Common myeloid progenitor, CD34-positive (primary cell): ENCODE measurements at regions not wholly inside any gene's neighbourhood (a gene's known extent, or its start where the extent isn't known, plus 50 kb on each side); places are given as distances from the start of the nearest gene placed in this dataset.

Experiments used
- CTCF ChIA-PET: fragments of 350-600 bp; sonication (Branson Sonifier 250); formaldehyde crosslinking; loops from one replicate; lab custom pipeline; 2021; ENCODE audit warnings: antibody characterized with exemption; lab: Charles Lee
- POLR2A ChIA-PET: fragments of 350-600 bp; sonication (Branson Sonifier 250); formaldehyde crosslinking; loops from one replicate; lab custom pipeline; 2021; ENCODE audit warnings: antibody characterized with exemption; lab: Charles Lee
- DNase-seq, 3 donors: peaks; one replicate each; pipeline versions ENCODE4 v3.0.0 to v3.0.0-alpha.2; 2013
- H3K27ac ChIP-seq, 2 experiments: 1 replicate in 1 of 2; 2 replicates in 1 of 2; pipeline ENCODE4 v1.7.0; 2013; ENCODE audit warnings: inconsistent platforms in 2 of 2, low read length in 2 of 2, mild to moderate bottlenecking in 2 of 2, low read depth in 1 of 2, moderate library complexity in 1 of 2; ENCODE audit not compliant: severe bottlenecking in 2 of 2, insufficient read depth in 1 of 2, poor library complexity in 1 of 2
- H3K27me3 ChIP-seq, 5 experiments: replicated peaks in 2 of 5; 1 replicate in 3 of 5; 2 replicates in 2 of 5; pipeline versions ENCODE4 v1.6.1 to v1.7.0; 2013; ENCODE audit warnings: low read length in 4 of 5, mild to moderate bottlenecking in 2 of 5, moderate library complexity in 2 of 5, inconsistent platforms in 1 of 5; ENCODE audit not compliant: insufficient read depth in 5 of 5, control insufficient read depth in 4 of 5
- H3K36me3 ChIP-seq, 4 experiments: 1 replicate in 2 of 4; 2 replicates in 2 of 4; pipeline versions ENCODE4 v1.6.1 to v1.7.0; 2013; ENCODE audit warnings: low read length in 3 of 4, control low read depth in 1 of 4, mild to moderate bottlenecking in 1 of 4; ENCODE audit not compliant: control insufficient read depth in 4 of 4, insufficient read depth in 4 of 4
- H3K4me1 ChIP-seq, 4 experiments: 1 replicate in 3 of 4; 2 replicates in 1 of 4; pipeline versions ENCODE4 v1.6.1 to v1.7.1; 2013; ENCODE audit warnings: low read length in 3 of 4, mild to moderate bottlenecking in 3 of 4, control low read depth in 1 of 4, inconsistent platforms in 1 of 4, moderate library complexity in 1 of 4; ENCODE audit not compliant: control insufficient read depth in 4 of 4, insufficient read depth in 4 of 4; ENCODE audit errors: control extremely low read depth in 1 of 4
- H3K4me3 ChIP-seq, 7 experiments: 1 replicate in 4 of 7; 2 replicates in 3 of 7; pipeline versions ENCODE4 v1.5.1 to v1.7.0; 2013; ENCODE audit warnings: mild to moderate bottlenecking in 7 of 7, low read length in 6 of 7, moderate library complexity in 6 of 7, inconsistent platforms in 2 of 7, low read depth in 2 of 7, control low read depth in 1 of 7; ENCODE audit not compliant: insufficient read depth in 4 of 7, control insufficient read depth in 1 of 7; ENCODE audit errors: extremely low read depth in 1 of 7
- H3K9me3 ChIP-seq, 5 experiments: 1 replicate in 4 of 5; 2 replicates in 1 of 5; pipeline versions ENCODE4 v1.6.1 to v1.7.1; 2013; ENCODE audit warnings: low read length in 4 of 5, mild to moderate bottlenecking in 2 of 5, inconsistent platforms in 1 of 5, low read depth in 1 of 5, moderate library complexity in 1 of 5; ENCODE audit not compliant: control insufficient read depth in 4 of 5, insufficient read depth in 2 of 5; ENCODE audit errors: control extremely low read depth in 1 of 5
- WGBS: methylation state at CpG from one replicate; pipeline ENCODE4 v1.1.5; 2013; ENCODE audit not compliant: insufficient coverage; 5-methylcytosine and 5-hydroxymethylcytosine counted together

- H3K4me3 ChIP-seq, result no peak overlapping the region
- POLR2A ChIA-PET, result no interaction called here
- H3K4me1 ChIP-seq, result peaks cover 2 to 57% (median 37%) of the 10 kb centered on the region in 4 experiments
- H3K27me3 ChIP-seq, result no peaks in the 10 kb centered on the region
- DNase-seq, result no peak
- H3K27ac ChIP-seq, result no peak overlapping the region
- 100% methylated on average over 3 of the region's 3 CpGs for WGBS
- no peaks in the 10 kb centered on the region for H3K36me3 ChIP-seq
- H3K9me3 ChIP-seq, result no peaks in the 10 kb centered on the region
- CTCF ChIA-PET, result no interaction called here
Observed at GRCh38 chr9:129339539-129340157, 161.6 kb upstream of the IER5L start.

- CTCF ChIA-PET, result no interaction called here
- peak in 1 of 3 donors; percentile 45 for DNase-seq
- H3K4me1 ChIP-seq, result peaks cover 2 to 58% (median 38%) of the 10 kb centered on the region in 4 experiments
Observed at GRCh38 chr9:129338724-129339430, 160.8 kb upstream of the IER5L start.

GRCh38 chr9:129337336-129338140, 159.5 kb upstream of the IER5L start:
- POLR2A ChIA-PET, result no interaction called here
- CTCF ChIA-PET, result no interaction called here
- Histone ChIP-seq H3K27ac (no peak overlapping the region), H3K36me3 (no peaks in the 10 kb centered on the region), H3K9me3 (no peaks in the 10 kb centered on the region), H3K4me3 (peak overlapping the region in 5 of 7 experiments; percentile 1 to 67 (median 61)), H3K27me3 (no peaks in the 10 kb centered on the region), H3K4me1 (peaks cover 4 to 52% (median 37%) of the 10 kb centered on the region in 4 experiments)
- DNase-seq, result no peak
- 86% methylated on average over 13 of the region's 27 CpGs for WGBS

More at GRCh38 chr9:129338724-129339430, 160.8 kb upstream of the IER5L start:
- WGBS, result 95% methylated on average over 14 of the region's 19 CpGs
- Histone ChIP-seq H3K36me3 (no peaks in the 10 kb centered on the region), H3K4me3 (no peak overlapping the region), H3K27ac (no peak overlapping the region), H3K27me3 (no peaks in the 10 kb centered on the region), H3K9me3 (no peaks in the 10 kb centered on the region)
- POLR2A ChIA-PET, result interaction anchor here (0.7 kb wide), 1 partner anchor 73 kb away, joined by 4 read pairs; no protein-coding TSS in a partner anchor

- ChIA-PET CTCF (no interaction called here), POLR2A (no interaction called here)
- DNase-seq, result peak; percentile 33 to 71 (median 61)
- H3K4me1 ChIP-seq, result peaks cover 4 to 52% (median 37%) of the 10 kb centered on the region in 4 experiments
- no peaks in the 10 kb centered on the region for H3K9me3 ChIP-seq
- peak overlapping the region in 6 of 7 experiments; percentile 15 to 67 (median 54) for H3K4me3 ChIP-seq
- no peak overlapping the region for H3K27ac ChIP-seq
- no peaks in the 10 kb centered on the region for H3K36me3 ChIP-seq
- no peaks in the 10 kb centered on the region for H3K27me3 ChIP-seq
- WGBS, result 2% methylated on average over 29 of the region's 56 CpGs
Observed at GRCh38 chr9:129336601-129337331, 158.7 kb upstream of the IER5L start.

GRCh38 chr9:129336130-129336528, 158.1 kb upstream of the IER5L start:
- DNase-seq, result no peak
- Histone ChIP-seq H3K4me3 (peak overlapping the region in 4 of 7 experiments; percentile 48 to 67 (median 62)), H3K4me1 (peaks cover 4 to 48% (median 37%) of the 10 kb centered on the region in 4 experiments), H3K36me3 (no peaks in the 10 kb centered on the region), H3K9me3 (peaks cover 0 to under 1% (median 0%) of the 10 kb centered on the region in 5 experiments), H3K27ac (no peak overlapping the region), H3K27me3 (no peaks in the 10 kb centered on the region)
- ChIA-PET CTCF (interaction anchor here (0.6 to 1.2 kb wide), 3 partner anchors 46 to 150 kb away, joined by 3 read pairs; no protein-coding TSS in a partner anchor), POLR2A (interaction anchor here (1.2 kb wide), 1 partner anchor 159 kb away, joined by 3 read pairs; no protein-coding TSS in a partner anchor)
- 97% methylated on average over 5 of the region's 5 CpGs for WGBS

GRCh38 chr9:129335464-129336129, 157.5 kb upstream of the IER5L start:
- DNase-seq, result no peak
- ChIA-PET CTCF (interaction anchor here (0.6 to 2.4 kb wide), 7 partner anchors 15 to 168 kb away, joined by 3 to 7 read pairs (median 3); no protein-coding TSS in a partner anchor), POLR2A (interaction anchor here (0.6 to 1.2 kb wide), 2 partner anchors 98 to 159 kb away, joined by 3 read pairs; no protein-coding TSS in a partner anchor)
- Histone ChIP-seq H3K9me3 (peaks cover 0 to 6% (median 2%) of the 10 kb centered on the region in 5 experiments), H3K4me3 (no peak overlapping the region), H3K4me1 (peaks cover 4 to 48% (median 37%) of the 10 kb centered on the region in 4 experiments), H3K27ac (no peak overlapping the region), H3K27me3 (no peaks in the 10 kb centered on the region), H3K36me3 (no peaks in the 10 kb centered on the region)
- WGBS, result 17% methylated on average over 1 of the region's 7 CpGs
